Body of pancreas (tissue), 4 donors: ENCODE measurements at regions not wholly inside any gene's neighbourhood (a gene's known extent, or its start where the extent isn't known, plus 50 kb on each side); places are given as distances from the start of the nearest gene placed in this dataset.

Experiments used
- POLR2A ChIP-seq, 3 donors: fragments of 450-650 bp; IDR thresholded peaks; one replicate each; pipeline ENCODE4 v1.6.1; 2016; ENCODE audit warnings: antibody characterized with exemption in 3 of 3, mild to moderate bottlenecking in 2 of 3
- TF ChIP-seq, protein P1 (sequence below), 7 experiments: fragments of 450-650 bp in 4 of 7; fragments of 200-600 bp in 3 of 7; sonication (generic) in 3 of 7; IDR thresholded peaks; one replicate each; pipeline ENCODE4 v1.5.1; 2016 to 2019; ENCODE audit warnings: antibody characterized with exemption in 7 of 7

GRCh38 chr11:80346353-80347059 lies 905.7 kb upstream of the TENM4 start:
- no peak for TF ChIP-seq POLR2A (IDR thresholded peaks at IDR 0.05)
- TF ChIP-seq, protein P1, sequence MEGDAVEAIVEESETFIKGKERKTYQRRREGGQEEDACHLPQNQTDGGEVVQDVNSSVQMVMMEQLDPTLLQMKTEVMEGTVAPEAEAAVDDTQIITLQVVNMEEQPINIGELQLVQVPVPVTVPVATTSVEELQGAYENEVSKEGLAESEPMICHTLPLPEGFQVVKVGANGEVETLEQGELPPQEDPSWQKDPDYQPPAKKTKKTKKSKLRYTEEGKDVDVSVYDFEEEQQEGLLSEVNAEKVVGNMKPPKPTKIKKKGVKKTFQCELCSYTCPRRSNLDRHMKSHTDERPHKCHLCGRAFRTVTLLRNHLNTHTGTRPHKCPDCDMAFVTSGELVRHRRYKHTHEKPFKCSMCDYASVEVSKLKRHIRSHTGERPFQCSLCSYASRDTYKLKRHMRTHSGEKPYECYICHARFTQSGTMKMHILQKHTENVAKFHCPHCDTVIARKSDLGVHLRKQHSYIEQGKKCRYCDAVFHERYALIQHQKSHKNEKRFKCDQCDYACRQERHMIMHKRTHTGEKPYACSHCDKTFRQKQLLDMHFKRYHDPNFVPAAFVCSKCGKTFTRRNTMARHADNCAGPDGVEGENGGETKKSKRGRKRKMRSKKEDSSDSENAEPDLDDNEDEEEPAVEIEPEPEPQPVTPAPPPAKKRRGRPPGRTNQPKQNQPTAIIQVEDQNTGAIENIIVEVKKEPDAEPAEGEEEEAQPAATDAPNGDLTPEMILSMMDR (IDR thresholded peaks at IDR 0.05) = no peak
